22Rv1 (cell line): ENCODE measurements at regions not wholly inside any gene's neighbourhood (a gene's known extent, or its start where the extent isn't known, plus 50 kb on each side); places are given as distances from the start of the nearest gene placed in this dataset.

Source experiments
- H3K27ac ChIP-seq: fragments of 450-650 bp; 2 replicates; pipeline ENCODE4 v1.5.1; 2017
- CTCF ChIP-seq: fragments of 450-650 bp; IDR thresholded peaks from 2 replicates; pipeline ENCODE4 v1.5.1; 2017; ENCODE audit warnings: mild to moderate bottlenecking
- ZFX ChIP-seq: fragments of 450-650 bp; IDR thresholded peaks from 2 replicates; pipeline ENCODE4 v1.6.1; 2017; ENCODE audit warnings: antibody characterized with exemption, borderline replicate concordance

GRCh38 chr6:15086348-15087158, 159.3 kb upstream of the JARID2 start:
- TF ChIP-seq CTCF (no peak), ZFX (no peak)
- no peak overlapping the region for H3K27ac ChIP-seq

GRCh38 chr6:15087186-15087589, 158.7 kb upstream of the JARID2 start:
- no peak for TF ChIP-seq ZFX
- no peak for TF ChIP-seq CTCF
- H3K27ac ChIP-seq: no peak overlapping the region

GRCh38 chr6:15088904-15089568, 156.8 kb upstream of the JARID2 start:
- H3K27ac ChIP-seq: no peak overlapping the region
- TF ChIP-seq ZFX (no peak), CTCF (no peak)

GRCh38 chr6:15089569-15090144, 156.2 kb upstream of the JARID2 start:
- H3K27ac ChIP-seq: no peak overlapping the region
- TF ChIP-seq CTCF (no peak), ZFX (no peak)

GRCh38 chr6:15090145-15090579, 155.7 kb upstream of the JARID2 start:
- H3K27ac ChIP-seq: no peak overlapping the region
- TF ChIP-seq CTCF: no peak
- no peak for TF ChIP-seq ZFX

- TF ChIP-seq CTCF: no peak
- TF ChIP-seq ZFX: no peak
Measured at GRCh38 chr6:15090745-15091384, 155.0 kb upstream of the JARID2 start.

More at GRCh38 chr6:15090745-15091384, 155.0 kb upstream of the JARID2 start:
- H3K27ac ChIP-seq: no peak overlapping the region
